Hepatocyte (in vitro differentiated cells): ENCODE measurements at regions not wholly inside any gene's neighbourhood (a gene's known extent, or its start where the extent isn't known, plus 50 kb on each side); places are given as distances from the start of the nearest gene placed in this dataset.

Experiments used
- DNase-seq: peaks from one replicate; pipeline ENCODE4 v3.0.0-alpha.2; 2016; ENCODE audit warnings: low spot score
- H2AFZ ChIP-seq: fragments of 200-600 bp; sonication (generic); 2 replicates; pipeline ENCODE4 v1.6.0; 2016; ENCODE audit warnings: antibody characterized with exemption, mild to moderate bottlenecking
- H3K27ac ChIP-seq: fragments of 200-600 bp; sonication (generic); 2 replicates; pipeline ENCODE4 v1.5.1; 2016; ENCODE audit warnings: mild to moderate bottlenecking
- H3K27me3 ChIP-seq: fragments of 200-600 bp; sonication (generic); 2 replicates; pipeline ENCODE4 v1.6.1; 2016
- H3K36me3 ChIP-seq: fragments of 200-600 bp; sonication (generic); replicated peaks from 2 replicates; pipeline ENCODE4 v1.5.1; 2016; ENCODE audit warnings: low read depth; ENCODE audit not compliant: insufficient read depth
- H3K4me1 ChIP-seq: fragments of 200-600 bp; sonication (generic); 2 replicates; pipeline ENCODE4 v1.5.1; 2016; ENCODE audit warnings: mild to moderate bottlenecking, moderate library complexity; ENCODE audit not compliant: insufficient read depth
- H3K4me2 ChIP-seq: fragments of 200-600 bp; sonication (generic); 2 replicates; pipeline ENCODE4 v1.6.0; 2016
- H3K4me3 ChIP-seq: fragments of 200-600 bp; sonication (generic); 2 replicates; pipeline ENCODE4 v1.5.1; 2016; ENCODE audit warnings: mild to moderate bottlenecking
- H3K79me2 ChIP-seq: fragments of 200-600 bp; sonication (generic); 2 replicates; pipeline ENCODE4 v1.6.0; 2017; ENCODE audit warnings: mild to moderate bottlenecking
- H3K9me2 ChIP-seq: fragments of 200-600 bp; sonication (generic); replicated peaks from 2 replicates; pipeline ENCODE4 v1.6.0; 2017; ENCODE audit warnings: mild to moderate bottlenecking; ENCODE audit not compliant: insufficient read depth
- H3K9me3 ChIP-seq: fragments of 200-600 bp; sonication (generic); 2 replicates; pipeline ENCODE4 v1.5.1; 2016; ENCODE audit warnings: low read depth, mild to moderate bottlenecking
- H4K20me1 ChIP-seq: fragments of 200-600 bp; sonication (generic); 2 replicates; pipeline ENCODE4 v1.6.0; 2016; ENCODE audit warnings: mild to moderate bottlenecking; ENCODE audit not compliant: insufficient read depth, poor library complexity, severe bottlenecking
- EZH2 ChIP-seq: fragments of 200-600 bp; sonication (generic); IDR thresholded peaks from 2 replicates; pipeline ENCODE4 v1.6.1; 2016; ENCODE audit warnings: antibody characterized with exemption, mild to moderate bottlenecking, borderline replicate concordance
- EZH2phosphoT487 ChIP-seq: fragments of 200-600 bp; sonication (generic); IDR thresholded peaks from one replicate; pipeline ENCODE4 v1.6.1; 2018; ENCODE audit warnings: antibody characterized with exemption, mild to moderate bottlenecking, low read depth, moderate library complexity; ENCODE audit not compliant: unreplicated experiment, severe bottlenecking
- WGBS: methylation state at CpG from one replicate; pipeline ENCODE4 v1.1.6; 2016; ENCODE audit warnings: low lambda C conversion rate; ENCODE audit errors: missing lambda C conversion rate; 5-methylcytosine and 5-hydroxymethylcytosine counted together
- TF ChIP-seq, protein P1 (sequence below): fragments of 200-600 bp; sonication (generic); IDR thresholded peaks from 2 replicates; pipeline ENCODE4 v1.5.1; 2016; ENCODE audit warnings: antibody characterized with exemption, mild to moderate bottlenecking; ENCODE audit not compliant: poor library complexity

DNA sequence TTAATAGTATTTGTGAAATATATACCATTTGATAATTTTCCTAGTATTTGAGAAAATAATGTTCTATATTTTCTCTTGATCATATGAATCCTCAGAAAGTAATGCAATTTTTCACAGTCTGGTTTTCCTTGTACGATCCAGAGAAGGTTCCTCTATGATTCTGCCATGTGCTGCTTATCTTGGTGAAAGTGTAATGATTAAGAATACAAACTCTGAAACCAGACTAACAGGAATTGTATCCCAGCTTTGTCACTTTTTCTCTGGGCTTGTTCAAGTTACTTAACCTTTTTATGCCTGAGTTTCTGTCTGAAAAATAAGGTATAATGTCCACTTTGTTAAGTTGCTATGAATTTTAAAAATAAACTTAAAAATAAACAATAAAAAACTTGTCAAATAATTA, 169.6 kb upstream of the ZNF804B start:
- Histone ChIP-seq H3K9me3 (no peaks in the 10 kb centered on the region), H3K79me2 (no peaks in the 10 kb centered on the region), H3K27ac (no peak overlapping the region), H3K4me1 (no peaks in the 10 kb centered on the region), H3K4me3 (no peak overlapping the region), H3K27me3 (no peaks in the 10 kb centered on the region), H2AFZ (no peak overlapping the region), H3K36me3 (no peaks in the 10 kb centered on the region), H3K4me2 (no peak overlapping the region), H4K20me1 (no peaks in the 10 kb centered on the region), H3K9me2 (no peaks in the 10 kb centered on the region)
- WGBS, result 54% methylated on average over 1 of the region's 1 CpG
- DNase-seq, result no peak
- TF ChIP-seq EZH2 (no peak), EZH2phosphoT487 (no peak)

DNA sequence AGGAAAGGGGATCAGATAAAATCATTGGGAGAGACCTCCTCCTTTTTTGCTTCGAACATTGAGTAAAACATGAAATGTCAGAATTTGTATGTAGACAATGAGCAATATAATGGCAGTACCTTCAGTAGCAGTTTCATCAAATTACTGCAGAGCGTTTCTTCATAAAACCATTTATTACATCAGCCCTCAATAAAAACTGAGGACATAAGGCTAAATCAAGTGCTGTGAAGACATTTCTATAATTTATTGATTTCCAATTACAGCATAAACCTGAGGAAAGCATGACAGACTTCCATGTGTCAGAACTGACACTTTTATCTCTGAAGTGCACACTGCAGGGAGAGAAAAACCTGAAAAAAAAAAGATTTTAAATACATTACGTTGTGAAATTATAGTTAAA, 172.6 kb upstream of the ZNF804B start:
- TF ChIP-seq, protein P1, sequence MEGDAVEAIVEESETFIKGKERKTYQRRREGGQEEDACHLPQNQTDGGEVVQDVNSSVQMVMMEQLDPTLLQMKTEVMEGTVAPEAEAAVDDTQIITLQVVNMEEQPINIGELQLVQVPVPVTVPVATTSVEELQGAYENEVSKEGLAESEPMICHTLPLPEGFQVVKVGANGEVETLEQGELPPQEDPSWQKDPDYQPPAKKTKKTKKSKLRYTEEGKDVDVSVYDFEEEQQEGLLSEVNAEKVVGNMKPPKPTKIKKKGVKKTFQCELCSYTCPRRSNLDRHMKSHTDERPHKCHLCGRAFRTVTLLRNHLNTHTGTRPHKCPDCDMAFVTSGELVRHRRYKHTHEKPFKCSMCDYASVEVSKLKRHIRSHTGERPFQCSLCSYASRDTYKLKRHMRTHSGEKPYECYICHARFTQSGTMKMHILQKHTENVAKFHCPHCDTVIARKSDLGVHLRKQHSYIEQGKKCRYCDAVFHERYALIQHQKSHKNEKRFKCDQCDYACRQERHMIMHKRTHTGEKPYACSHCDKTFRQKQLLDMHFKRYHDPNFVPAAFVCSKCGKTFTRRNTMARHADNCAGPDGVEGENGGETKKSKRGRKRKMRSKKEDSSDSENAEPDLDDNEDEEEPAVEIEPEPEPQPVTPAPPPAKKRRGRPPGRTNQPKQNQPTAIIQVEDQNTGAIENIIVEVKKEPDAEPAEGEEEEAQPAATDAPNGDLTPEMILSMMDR, result no peak
- no peak for TF ChIP-seq EZH2
- no peak for TF ChIP-seq EZH2phosphoT487
- Histone ChIP-seq H3K36me3 (no peaks in the 10 kb centered on the region), H3K4me3 (no peak overlapping the region), H3K9me3 (no peaks in the 10 kb centered on the region), H3K79me2 (no peaks in the 10 kb centered on the region), H3K27ac (no peak overlapping the region), H3K4me1 (no peaks in the 10 kb centered on the region), H3K9me2 (no peaks in the 10 kb centered on the region), H3K4me2 (no peak overlapping the region), H4K20me1 (no peaks in the 10 kb centered on the region), H3K27me3 (no peaks in the 10 kb centered on the region), H2AFZ (no peak overlapping the region)
- no peak for DNase-seq
- WGBS, result 89% methylated on average over 3 of the region's 3 CpGs

DNA sequence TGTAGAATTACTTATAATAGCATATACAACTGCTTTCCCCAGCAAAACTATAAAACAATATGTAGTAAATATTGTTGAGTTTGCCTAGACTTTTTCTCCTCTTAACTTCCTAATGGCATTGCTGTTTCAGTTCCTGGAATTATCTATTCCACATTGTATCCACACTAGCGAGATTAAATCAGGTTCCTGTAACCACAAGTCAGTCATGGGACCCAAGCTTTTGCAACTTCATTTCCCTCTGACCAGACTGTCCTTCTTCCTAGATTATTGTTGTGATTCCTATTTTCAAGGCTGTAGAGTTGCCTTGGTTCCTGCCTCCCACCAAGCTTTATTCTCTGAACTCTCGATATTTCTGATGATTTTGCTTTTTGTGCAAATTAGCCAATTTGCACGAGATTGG, 173.3 kb upstream of the ZNF804B start:
- Histone ChIP-seq H3K27ac (no peak overlapping the region), H3K36me3 (no peaks in the 10 kb centered on the region), H4K20me1 (no peaks in the 10 kb centered on the region), H3K79me2 (no peaks in the 10 kb centered on the region), H2AFZ (no peak overlapping the region), H3K27me3 (no peaks in the 10 kb centered on the region), H3K9me2 (no peaks in the 10 kb centered on the region), H3K4me3 (no peak overlapping the region), H3K4me2 (no peak overlapping the region), H3K9me3 (no peaks in the 10 kb centered on the region), H3K4me1 (no peaks in the 10 kb centered on the region)
- DNase-seq, result no peak
- TF ChIP-seq EZH2phosphoT487 (no peak), EZH2 (no peak)
- TF ChIP-seq, protein P1, result no peak
- 80% methylated on average over 3 of the region's 3 CpGs for WGBS

DNA sequence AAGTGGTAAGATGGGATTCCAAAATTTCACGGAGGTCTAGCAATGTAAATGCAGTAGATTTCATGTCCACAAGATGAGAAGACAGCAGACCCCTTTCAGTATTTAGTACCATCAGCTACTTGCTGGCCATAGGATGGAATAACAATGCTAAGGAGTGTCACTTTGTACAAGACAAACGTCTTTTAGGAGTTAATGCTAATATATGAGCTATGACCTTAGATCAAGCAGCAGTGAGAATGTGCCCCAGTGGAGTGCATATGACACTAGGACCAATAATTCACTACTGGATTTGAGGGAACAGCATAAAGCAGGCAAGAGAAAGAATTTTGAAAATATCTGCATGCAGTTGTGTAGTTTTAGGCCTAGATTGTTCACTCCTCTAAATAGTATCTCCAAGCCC, 182.8 kb upstream of the ZNF804B start:
- no peak overlapping the region for H2AFZ ChIP-seq
- no peak overlapping the region for H3K27ac ChIP-seq
- TF ChIP-seq EZH2phosphoT487 (no peak), EZH2 (no peak)
- TF ChIP-seq, protein P1, result no peak
- H3K9me3 ChIP-seq, result no peaks in the 10 kb centered on the region
- DNase-seq, result no peak
- no peaks in the 10 kb centered on the region for H3K27me3 ChIP-seq
- WGBS, result 69% methylated on average over 2 of the region's 2 CpGs
- H3K79me2 ChIP-seq, result no peaks in the 10 kb centered on the region
- H3K36me3 ChIP-seq, result no peaks in the 10 kb centered on the region
- H4K20me1 ChIP-seq, result no peaks in the 10 kb centered on the region
- H3K4me1 ChIP-seq, result no peaks in the 10 kb centered on the region
- H3K4me3 ChIP-seq, result no peak overlapping the region
- no peaks in the 10 kb centered on the region for H3K9me2 ChIP-seq
- H3K4me2 ChIP-seq, result no peak overlapping the region
